Endothelial cell of umbilical vein (primary cell): ENCODE measurements at regions not wholly inside any gene's neighbourhood (a gene's known extent, or its start where the extent isn't known, plus 50 kb on each side); places are given as distances from the start of the nearest gene placed in this dataset.
A peak's percentile ranks its signal among the peaks of the same experiment; 100 is the strongest.

Experiments used
- BruUV-seq: library from RNA; stranded (reverse); fragments of 400-500 nt; replicated peaks from 2 replicates; lab custom pipeline; 2021; lab: Mats Ljungman, UMichigan
- CTCF ChIA-PET: fragments of 300-600, 350-600 bp; sonication (Branson Sonifier 250); formaldehyde crosslinking; loops from one replicate; lab custom pipeline; 2021; ENCODE audit warnings: antibody characterized with exemption, inconsistent platforms; lab: Charles Lee
- POLR2A ChIA-PET: fragments of 300-600, 350-600 bp; sonication (Branson Sonifier 250); formaldehyde crosslinking; loops from one replicate; lab custom pipeline; 2021; ENCODE audit warnings: antibody characterized with exemption, inconsistent platforms; lab: Charles Lee
- DNase-seq: peaks from one replicate; pipeline ENCODE4 v3.0.0-alpha.2; 2011; ENCODE audit warnings: low read depth, low spot score
- FAIRE-seq: peaks from 2 replicates; lab custom pipeline; 2011; peaks lifted over from hg19 to GRCh38; lab: Jason Lieb, UNC
- H2AFZ ChIP-seq: 2 replicates; pipeline ENCODE4 v1.6.0; 2012; ENCODE audit warnings: low read depth, low read length, control low read depth, inconsistent platforms
- H3K27ac ChIP-seq: 2 replicates; pipeline ENCODE4 v1.5.1; 2011; ENCODE audit warnings: low read depth, mild to moderate bottlenecking, control low read depth, low read length, moderate library complexity; ENCODE audit not compliant: insufficient read depth
- H3K27me3 ChIP-seq, 2 experiments: 2 replicates each; pipeline versions ENCODE4 v1.6.0 to v1.6.1; 2011; ENCODE audit warnings: low read length in 2 of 2, mixed read lengths in 1 of 2; ENCODE audit not compliant: control insufficient read depth in 2 of 2, insufficient read depth in 2 of 2
- H3K36me3 ChIP-seq, 2 experiments: 2 replicates in 1 of 2; 3 replicates in 1 of 2; pipeline ENCODE4 v1.5.1; 2011; ENCODE audit warnings: low read length in 2 of 2, mild to moderate bottlenecking in 1 of 2, moderate library complexity in 1 of 2; ENCODE audit not compliant: control insufficient read depth in 2 of 2, insufficient read depth in 2 of 2; ENCODE audit errors: extremely low read depth in 1 of 2
- H3K4me1 ChIP-seq: 3 replicates; pipeline ENCODE4 v1.5.1; 2011; ENCODE audit warnings: mild to moderate bottlenecking, low read length; ENCODE audit not compliant: control insufficient read depth, insufficient read depth; ENCODE audit errors: extremely low read depth
- H3K4me2 ChIP-seq: 2 replicates; pipeline ENCODE4 v1.6.1; 2011; ENCODE audit warnings: low read length, control low read depth, mixed read lengths; ENCODE audit not compliant: insufficient read depth
- H3K4me3 ChIP-seq, 3 experiments: fragments of 200-600 bp in 1 of 3; sonication (generic), shearing (Covaris generic) in 1 of 3; replicated peaks in 1 of 3; 2 replicates each; pipeline ENCODE4 v1.5.1; 2011 to 2016; ENCODE audit warnings: control low read depth in 3 of 3, low read length in 3 of 3, mild to moderate bottlenecking in 2 of 3, inconsistent platforms in 1 of 3, low read depth in 1 of 3, moderate library complexity in 1 of 3; ENCODE audit not compliant: insufficient read depth in 1 of 3
- H3K79me2 ChIP-seq: 2 replicates; pipeline ENCODE4 v1.6.0; 2012; ENCODE audit warnings: low read length, inconsistent platforms; ENCODE audit not compliant: control insufficient read depth, insufficient read depth
- H3K9ac ChIP-seq: replicated peaks from 2 replicates; pipeline ENCODE3; 2011; ENCODE audit warnings: low read length, control low read depth; ENCODE audit not compliant: insufficient read depth; ENCODE audit errors: extremely low read depth
- H3K9me1 ChIP-seq: replicated peaks from 3 replicates; pipeline ENCODE4 v1.6.0; 2011; ENCODE audit warnings: mild to moderate bottlenecking, low read length; ENCODE audit not compliant: control insufficient read depth, insufficient read depth; ENCODE audit errors: extremely low read depth
- H3K9me3 ChIP-seq: replicated peaks from 2 replicates; pipeline ENCODE4 v1.5.1; 2012; ENCODE audit warnings: low read length, inconsistent platforms; ENCODE audit not compliant: control insufficient read depth, insufficient read depth
- H4K20me1 ChIP-seq: replicated peaks from 2 replicates; pipeline ENCODE3; 2011; ENCODE audit warnings: mild to moderate bottlenecking, low read length; ENCODE audit not compliant: control insufficient read depth, insufficient read depth; ENCODE audit errors: extremely low read depth
- CTCF ChIP-seq, 2 donors: IDR thresholded peaks; 1 replicate in 1 of 2; 2 replicates in 1 of 2; pipeline ENCODE4 v1.5.1; 2011; ENCODE audit warnings: low read length in 2 of 2, mild to moderate bottlenecking in 2 of 2, moderate library complexity in 2 of 2, control low read depth in 1 of 2, inconsistent platforms in 1 of 2, low read depth in 1 of 2; ENCODE audit not compliant: insufficient read depth in 1 of 2; ENCODE audit errors: extremely low read depth in 1 of 2
- FOS ChIP-seq: IDR thresholded peaks from 2 replicates; pipeline ENCODE4 v1.6.1; 2011; ENCODE audit warnings: mild to moderate bottlenecking, low read length, moderate library complexity, borderline replicate concordance; ENCODE audit not compliant: insufficient read depth
- JUN ChIP-seq: IDR thresholded peaks from 2 replicates; pipeline ENCODE4 v1.6.1; 2011; ENCODE audit warnings: borderline replicate concordance, low read depth; ENCODE audit not compliant: insufficient read length, insufficient read depth
- POLR2A ChIP-seq: IDR thresholded peaks from 2 replicates; pipeline ENCODE4 v1.6.1; 2012; ENCODE audit warnings: low read depth, mild to moderate bottlenecking, control low read depth, low read length
- POLR2AphosphoS5 ChIP-seq: IDR thresholded peaks from 2 replicates; pipeline ENCODE4 v1.6.1; 2012; ENCODE audit warnings: low read depth, mild to moderate bottlenecking, control low read depth, low read length, moderate library complexity; ENCODE audit not compliant: insufficient read depth
- dilution Hi-C: fragments of 300-500 bp; cut with MboI; formaldehyde crosslinking; loops from one replicate; pipeline ENCODE4 v1.15.0; 2019; ENCODE audit warnings: low sequenced_read_pairs; ENCODE audit not compliant: extremely low pct_ligation_motif_present
- intact Hi-C: fragments of 100-400 bp; cut with micrococcal nuclease; formaldehyde crosslinking; loops from one replicate; pipeline ENCODE4 v1.10.0; 2022
- TF ChIP-seq, protein P1 (sequence below): IDR thresholded peaks from 2 replicates; pipeline ENCODE4 v1.6.1; 2011; ENCODE audit not compliant: insufficient read depth, insufficient read length

GRCh38 chr18:56298935-56299334, 339.5 kb downstream of the TXNL1 start:
- TF ChIP-seq FOS (peak; percentile 88), JUN (peak; percentile 36), CTCF (IDR thresholded peaks at IDR 0.05; ENCODE audit: extremely low read depth in 1 of 2, insufficient read depth in 1 of 2, low read depth in 1 of 2, low read length in 2 of 2) (peak; percentile 40 to 46)
- TF ChIP-seq, protein P1, sequence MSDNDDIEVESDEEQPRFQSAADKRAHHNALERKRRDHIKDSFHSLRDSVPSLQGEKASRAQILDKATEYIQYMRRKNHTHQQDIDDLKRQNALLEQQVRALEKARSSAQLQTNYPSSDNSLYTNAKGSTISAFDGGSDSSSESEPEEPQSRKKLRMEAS, result no peak
- H3K27me3 ChIP-seq, result no peaks in the 10 kb centered on the region
- no peak overlapping the region for H3K4me2 ChIP-seq
- H3K9ac ChIP-seq, result no peak overlapping the region
- H3K9me3 ChIP-seq, result no peaks in the 10 kb centered on the region
- no peak overlapping the region for H3K4me3 ChIP-seq
- no peak overlapping the region for H3K27ac ChIP-seq
- H3K36me3 ChIP-seq, result no peaks in the 10 kb centered on the region
- FAIRE-seq (peak; percentile 57), DNase-seq (peak; percentile 75)
- H3K9me1 ChIP-seq, result no peaks in the 10 kb centered on the region
- no peaks in the 10 kb centered on the region for H4K20me1 ChIP-seq
- no peak overlapping the region for H2AFZ ChIP-seq
- POLR2A ChIA-PET, result no interaction called here
- dilution Hi-C loops (no loop called here), intact Hi-C loops (loop anchor here (1.0 to 10.0 kb wide), 3 partner anchors 10 to 894 kb away; partner anchors contain the start of gene TCF4)
- H3K79me2 ChIP-seq, result no peaks in the 10 kb centered on the region
- CTCF ChIA-PET, result interaction anchor here (1.4 kb wide), 1 partner anchor 28 kb away, joined by 3 read pairs; no protein-coding TSS in a partner anchor
- peaks cover 7% of the 10 kb centered on the region for H3K4me1 ChIP-seq
- no TSS peak for BruUV-seq

DNA sequence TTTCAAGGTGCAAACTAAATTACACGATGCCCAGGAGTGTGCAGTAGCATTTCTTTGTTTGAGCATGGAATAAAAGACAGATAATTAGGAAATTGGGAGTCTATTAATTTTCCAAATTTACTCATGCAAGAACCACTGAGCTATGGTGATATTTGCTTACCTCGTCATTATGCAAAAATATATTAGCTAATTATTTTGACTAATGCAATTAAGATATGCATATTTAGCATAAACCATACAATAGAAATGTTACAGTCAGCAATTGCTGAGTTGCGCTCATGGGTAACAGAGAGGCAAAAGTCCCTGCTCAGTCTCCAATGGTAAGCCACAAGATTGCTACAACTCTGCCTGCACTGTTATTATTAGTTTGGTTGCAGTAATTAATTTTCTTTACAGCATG, 342.0 kb downstream of the TXNL1 start:
- no peaks in the 10 kb centered on the region for H3K36me3 ChIP-seq
- H3K4me2 ChIP-seq, result no peak overlapping the region
- H3K79me2 ChIP-seq, result no peaks in the 10 kb centered on the region
- CTCF ChIA-PET, result interaction anchor here (1.6 kb wide), 1 partner anchor 18 kb away, joined by 5 read pairs; no protein-coding TSS in a partner anchor
- DNase-seq (no peak), FAIRE-seq (no peak)
- no peaks in the 10 kb centered on the region for H4K20me1 ChIP-seq
- no peaks in the 10 kb centered on the region for H3K9me1 ChIP-seq
- no peak overlapping the region for H3K9ac ChIP-seq
- no TSS peak for BruUV-seq
- no peak overlapping the region for H3K4me3 ChIP-seq
- TF ChIP-seq POLR2AphosphoS5 (no peak), POLR2A (no peak), FOS (no peak)
- POLR2A ChIA-PET, result no interaction called here
- intact Hi-C loops (loop anchor here (10.0 kb wide), 2 partner anchors 712 to 892 kb away; partner anchors contain the start of gene TCF4), dilution Hi-C loops (no loop called here)
- no peak overlapping the region for H3K27ac ChIP-seq
- H3K27me3 ChIP-seq, result no peaks in the 10 kb centered on the region
- H3K9me3 ChIP-seq, result no peaks in the 10 kb centered on the region
- no peak overlapping the region for H2AFZ ChIP-seq
- peaks cover 15% of the 10 kb centered on the region for H3K4me1 ChIP-seq
